Esophagus squamous epithelium (tissue), 5 donors: ENCODE measurements at regions not wholly inside any gene's neighbourhood (a gene's known extent, or its start where the extent isn't known, plus 50 kb on each side); places are given as distances from the start of the nearest gene placed in this dataset.

ENCODE experiments used
- DNase-seq: peaks from one replicate; lab custom pipeline; 2025; lab: John Stamatoyannopoulos, UW
- H3K27ac ChIP-seq, 4 donors: fragments of 200-600 bp; sonication (generic); one replicate each; pipeline ENCODE4 v1.5.1; 2016 to 2019; ENCODE audit warnings: mild to moderate bottlenecking in 1 of 4
- H3K27me3 ChIP-seq, 4 donors: fragments of 200-600 bp; sonication (generic); 1 replicate in 3 of 4; 2 replicates in 1 of 4; pipeline versions ENCODE4 v1.5.1 to v1.6.0; 2017 to 2021; ENCODE audit warnings: antibody characterized with exemption in 1 of 4
- H3K36me3 ChIP-seq, 3 donors: fragments of 200-600 bp; sonication (generic); one replicate each; pipeline ENCODE4 v1.5.1; 2016 to 2019
- H3K4me1 ChIP-seq, 3 donors: fragments of 200-600 bp; sonication (generic); one replicate each; pipeline ENCODE4 v1.5.1; 2017 to 2019
- H3K4me3 ChIP-seq, 4 donors: fragments of 200-600 bp; sonication (generic); 1 replicate in 3 of 4; 2 replicates in 1 of 4; pipeline ENCODE4 v1.5.1; 2016 to 2019; ENCODE audit warnings: mild to moderate bottlenecking in 2 of 4, moderate library complexity in 1 of 4
- H3K9me3 ChIP-seq, 3 donors: fragments of 200-600 bp; sonication (generic); one replicate each; pipeline ENCODE4 v1.5.1; 2016 to 2019
- POLR2A ChIP-seq, 4 donors: fragments of 450-650 bp; IDR thresholded peaks; one replicate each; pipeline ENCODE4 v1.6.1; 2017; ENCODE audit warnings: antibody characterized with exemption in 4 of 4, mild to moderate bottlenecking in 4 of 4, moderate library complexity in 3 of 4
- WGBS, 2 donors: methylation state at CpG; one replicate each; pipeline ENCODE4 v1.1.5; 2018; 5-methylcytosine and 5-hydroxymethylcytosine counted together
- intact Hi-C: fragments of 100-400 bp; cut with DNase I; formaldehyde crosslinking; loops from one replicate; pipeline ENCODE4 v1.15.0; 2022
- TF ChIP-seq, protein P1 (sequence below), 6 experiments: fragments of 450-650 bp in 4 of 6; fragments of 200-600 bp in 2 of 6; sonication (generic) in 2 of 6; IDR thresholded peaks; one replicate each; pipeline ENCODE4 v1.5.1; 2016 to 2019; ENCODE audit warnings: antibody characterized with exemption in 6 of 6, mild to moderate bottlenecking in 4 of 6, moderate library complexity in 4 of 6
- donor health status: DM: yes; HTN: yes; CAD: no.

DNA sequence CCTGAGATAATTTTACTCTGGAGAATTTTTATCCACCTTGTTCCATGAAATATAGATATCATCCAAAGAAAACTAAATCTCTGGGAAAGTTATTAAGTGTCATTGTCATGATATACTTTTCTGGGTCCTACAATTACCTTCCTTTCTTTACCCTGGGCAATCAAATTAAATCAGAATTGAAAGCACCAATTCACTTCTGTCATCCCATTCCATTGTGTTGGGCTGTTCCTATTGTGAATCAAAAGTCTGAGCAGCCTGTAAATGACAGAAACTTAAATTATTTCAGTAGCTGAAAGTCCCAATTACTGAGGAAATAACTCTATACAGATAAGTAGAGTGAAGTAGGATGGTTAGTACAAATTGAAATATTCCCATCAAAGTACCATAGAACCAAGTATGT lies 1284.2 kb downstream of the EFNB2 start:
- Histone ChIP-seq H3K27ac (no peak overlapping the region), H3K9me3 (no peaks in the 10 kb centered on the region)
- TF ChIP-seq, protein P1, sequence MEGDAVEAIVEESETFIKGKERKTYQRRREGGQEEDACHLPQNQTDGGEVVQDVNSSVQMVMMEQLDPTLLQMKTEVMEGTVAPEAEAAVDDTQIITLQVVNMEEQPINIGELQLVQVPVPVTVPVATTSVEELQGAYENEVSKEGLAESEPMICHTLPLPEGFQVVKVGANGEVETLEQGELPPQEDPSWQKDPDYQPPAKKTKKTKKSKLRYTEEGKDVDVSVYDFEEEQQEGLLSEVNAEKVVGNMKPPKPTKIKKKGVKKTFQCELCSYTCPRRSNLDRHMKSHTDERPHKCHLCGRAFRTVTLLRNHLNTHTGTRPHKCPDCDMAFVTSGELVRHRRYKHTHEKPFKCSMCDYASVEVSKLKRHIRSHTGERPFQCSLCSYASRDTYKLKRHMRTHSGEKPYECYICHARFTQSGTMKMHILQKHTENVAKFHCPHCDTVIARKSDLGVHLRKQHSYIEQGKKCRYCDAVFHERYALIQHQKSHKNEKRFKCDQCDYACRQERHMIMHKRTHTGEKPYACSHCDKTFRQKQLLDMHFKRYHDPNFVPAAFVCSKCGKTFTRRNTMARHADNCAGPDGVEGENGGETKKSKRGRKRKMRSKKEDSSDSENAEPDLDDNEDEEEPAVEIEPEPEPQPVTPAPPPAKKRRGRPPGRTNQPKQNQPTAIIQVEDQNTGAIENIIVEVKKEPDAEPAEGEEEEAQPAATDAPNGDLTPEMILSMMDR (IDR thresholded peaks at IDR 0.05), result no peak
- no peak for TF ChIP-seq POLR2A (IDR thresholded peaks at IDR 0.05)

DNA sequence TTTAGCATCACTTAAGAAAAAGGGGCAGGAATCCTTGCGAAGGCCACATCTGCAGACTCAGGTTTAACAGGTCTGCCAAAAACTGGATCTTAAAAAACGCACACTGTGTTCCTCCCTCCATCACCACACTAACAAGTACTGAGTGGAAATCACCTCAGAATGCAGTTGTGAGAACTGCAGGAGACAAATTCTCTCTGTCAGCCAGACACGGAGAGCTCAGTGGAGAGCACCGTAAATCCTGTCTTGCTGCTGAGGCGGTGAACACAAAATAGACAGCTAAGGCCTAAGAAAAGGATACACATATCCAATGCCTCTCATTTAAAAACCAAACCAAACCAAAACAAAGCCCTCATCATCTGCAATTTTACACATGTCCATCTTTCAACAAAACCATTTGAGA lies 1287.6 kb downstream of the EFNB2 start:
- WGBS, 2 donors, result 73 to 81% methylated on average over 5 of the region's 5 CpGs

More for the DNA sequence above, 1284.2 kb downstream of the EFNB2 start:
- Histone ChIP-seq H3K27me3 (no peaks in the 10 kb centered on the region), H3K4me3 (no peak overlapping the region), H3K36me3 (no peaks in the 10 kb centered on the region), H3K4me1 (no peaks in the 10 kb centered on the region)
- intact Hi-C loops, result no loop called here
- no peak for DNase-seq

DNA sequence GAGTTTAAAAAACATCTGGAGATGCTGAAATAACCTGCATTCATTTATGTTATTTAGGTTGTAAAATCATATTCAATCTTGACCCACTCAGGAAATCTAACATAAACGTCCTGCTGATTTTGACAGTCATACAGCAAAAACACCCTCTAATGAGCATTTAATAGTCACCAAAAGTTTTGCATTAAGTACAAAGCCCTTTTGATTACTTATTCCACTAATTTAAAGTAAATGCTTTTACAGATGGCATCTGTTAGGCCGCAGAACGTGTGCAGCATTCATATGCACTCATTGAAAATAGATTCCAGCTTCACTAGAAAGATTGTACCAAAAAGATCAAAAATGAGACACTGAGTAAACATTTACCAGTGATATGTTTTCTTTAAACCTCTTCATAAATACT lies 1295.1 kb downstream of the EFNB2 start:
- H3K36me3 ChIP-seq, result no peaks in the 10 kb centered on the region
- H3K4me1 ChIP-seq, result no peaks in the 10 kb centered on the region
- no peak for TF ChIP-seq POLR2A (IDR thresholded peaks at IDR 0.05)
- TF ChIP-seq, protein P1 (IDR thresholded peaks at IDR 0.05), result no peak
- H3K27ac ChIP-seq, result no peak overlapping the region
- WGBS, 2 donors, result 52 to 72% methylated on average over 3 of the region's 3 CpGs
- no peaks in the 10 kb centered on the region for H3K9me3 ChIP-seq
- no peak overlapping the region for H3K4me3 ChIP-seq
- intact Hi-C loops, result no loop called here
- DNase-seq, result no peak
- H3K27me3 ChIP-seq, result no peaks in the 10 kb centered on the region

More for the DNA sequence above, 1287.6 kb downstream of the EFNB2 start:
- TF ChIP-seq POLR2A (IDR thresholded peaks at IDR 0.05), result no peak
- TF ChIP-seq, protein P1 (IDR thresholded peaks at IDR 0.05), result no peak
- no peak overlapping the region for H3K27ac ChIP-seq
- no peak overlapping the region for H3K4me3 ChIP-seq
- DNase-seq, result no peak
- no peaks in the 10 kb centered on the region for H3K4me1 ChIP-seq
- no peaks in the 10 kb centered on the region for H3K36me3 ChIP-seq
- no peaks in the 10 kb centered on the region for H3K27me3 ChIP-seq
- no peaks in the 10 kb centered on the region for H3K9me3 ChIP-seq
- intact Hi-C loops, result no loop called here

DNA sequence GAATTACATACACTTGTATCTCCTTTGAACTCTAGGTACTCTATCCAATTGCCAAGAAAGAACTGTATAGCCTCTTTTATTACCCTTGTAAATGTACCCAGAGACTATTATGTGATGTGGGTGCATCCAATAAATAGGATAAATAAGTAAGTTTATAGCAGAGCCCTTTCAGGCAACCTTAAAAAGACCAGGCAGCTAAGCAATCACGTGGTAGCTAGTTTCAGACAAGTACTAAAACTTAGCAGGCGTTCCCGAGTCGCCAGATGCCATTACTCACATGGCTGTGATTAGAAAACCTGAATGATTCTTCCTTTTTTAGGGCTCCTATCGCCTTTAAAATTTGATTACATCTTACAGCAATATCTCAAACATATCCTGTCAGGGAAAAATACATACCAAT lies 1303.0 kb downstream of the EFNB2 start:
- no peak for TF ChIP-seq POLR2A (IDR thresholded peaks at IDR 0.05)
- TF ChIP-seq, protein P1 (IDR thresholded peaks at IDR 0.05), result no peak
- intact Hi-C loops, result no loop called here
- Histone ChIP-seq H3K4me1 (no peaks in the 10 kb centered on the region), H3K9me3 (no peaks in the 10 kb centered on the region), H3K27me3 (no peaks in the 10 kb centered on the region), H3K4me3 (no peak overlapping the region), H3K27ac (no peak overlapping the region), H3K36me3 (no peaks in the 10 kb centered on the region)
- WGBS, 2 donors, result 59 to 76% methylated on average over 5 of the region's 5 CpGs
- no peak for DNase-seq

DNA sequence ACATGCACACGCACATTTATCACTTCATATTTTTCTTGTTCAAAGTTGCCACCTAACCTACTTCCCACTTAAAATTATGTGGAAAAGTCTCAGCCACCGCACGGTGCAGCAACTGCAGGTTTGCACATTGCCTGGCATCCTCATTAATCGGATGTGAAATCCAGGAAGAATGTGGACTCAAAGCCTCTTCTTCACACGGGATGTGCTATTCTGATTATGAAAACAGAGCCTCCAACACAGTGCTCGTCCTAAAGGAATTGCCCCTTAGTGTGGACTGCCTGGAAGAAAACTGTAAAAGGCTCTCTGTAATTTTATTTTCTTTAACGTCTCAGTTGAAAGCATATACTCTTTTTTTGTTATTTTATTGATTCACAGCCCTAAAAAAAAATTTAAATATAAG lies 1303.5 kb downstream of the EFNB2 start:
- no peaks in the 10 kb centered on the region for H3K9me3 ChIP-seq
- intact Hi-C loops, result no loop called here
- no peak for DNase-seq
- WGBS, 2 donors, result 87 to 88% methylated on average over 7 of the region's 7 CpGs
- TF ChIP-seq POLR2A (IDR thresholded peaks at IDR 0.05), result no peak
- TF ChIP-seq, protein P1 (IDR thresholded peaks at IDR 0.05), result no peak
- no peak overlapping the region for H3K4me3 ChIP-seq
- H3K27ac ChIP-seq, result no peak overlapping the region
- no peaks in the 10 kb centered on the region for H3K4me1 ChIP-seq
- no peaks in the 10 kb centered on the region for H3K27me3 ChIP-seq
- no peaks in the 10 kb centered on the region for H3K36me3 ChIP-seq
